Endothelial cell of umbilical vein (primary cell): ENCODE measurements at regions not wholly inside any gene's neighbourhood (a gene's known extent, or its start where the extent isn't known, plus 50 kb on each side); places are given as distances from the start of the nearest gene placed in this dataset.

Experiments
- BruUV-seq: library from RNA; stranded (reverse); fragments of 400-500 nt; replicated peaks from 2 replicates; lab custom pipeline; 2021; lab: Mats Ljungman, UMichigan
- CTCF ChIA-PET: fragments of 300-600, 350-600 bp; sonication (Branson Sonifier 250); formaldehyde crosslinking; loops from one replicate; lab custom pipeline; 2021; ENCODE audit warnings: antibody characterized with exemption, inconsistent platforms; lab: Charles Lee
- POLR2A ChIA-PET: fragments of 300-600, 350-600 bp; sonication (Branson Sonifier 250); formaldehyde crosslinking; loops from one replicate; lab custom pipeline; 2021; ENCODE audit warnings: antibody characterized with exemption, inconsistent platforms; lab: Charles Lee
- DNase-seq: peaks from one replicate; pipeline ENCODE4 v3.0.0-alpha.2; 2011; ENCODE audit warnings: low read depth, low spot score
- FAIRE-seq: peaks from 2 replicates; lab custom pipeline; 2011; peaks lifted over from hg19 to GRCh38; lab: Jason Lieb, UNC
- H2AFZ ChIP-seq: 2 replicates; pipeline ENCODE4 v1.6.0; 2012; ENCODE audit warnings: low read depth, low read length, control low read depth, inconsistent platforms
- H3K27ac ChIP-seq: 2 replicates; pipeline ENCODE4 v1.5.1; 2011; ENCODE audit warnings: low read depth, mild to moderate bottlenecking, control low read depth, low read length, moderate library complexity; ENCODE audit not compliant: insufficient read depth
- H3K27me3 ChIP-seq, 2 experiments: 2 replicates each; pipeline versions ENCODE4 v1.6.0 to v1.6.1; 2011; ENCODE audit warnings: low read length in 2 of 2, mixed read lengths in 1 of 2; ENCODE audit not compliant: control insufficient read depth in 2 of 2, insufficient read depth in 2 of 2
- H3K36me3 ChIP-seq, 2 experiments: 2 replicates in 1 of 2; 3 replicates in 1 of 2; pipeline ENCODE4 v1.5.1; 2011; ENCODE audit warnings: low read length in 2 of 2, mild to moderate bottlenecking in 1 of 2, moderate library complexity in 1 of 2; ENCODE audit not compliant: control insufficient read depth in 2 of 2, insufficient read depth in 2 of 2; ENCODE audit errors: extremely low read depth in 1 of 2
- H3K4me1 ChIP-seq: 3 replicates; pipeline ENCODE4 v1.5.1; 2011; ENCODE audit warnings: mild to moderate bottlenecking, low read length; ENCODE audit not compliant: control insufficient read depth, insufficient read depth; ENCODE audit errors: extremely low read depth
- H3K4me2 ChIP-seq: 2 replicates; pipeline ENCODE4 v1.6.1; 2011; ENCODE audit warnings: low read length, control low read depth, mixed read lengths; ENCODE audit not compliant: insufficient read depth
- H3K4me3 ChIP-seq, 3 experiments: fragments of 200-600 bp in 1 of 3; sonication (generic), shearing (Covaris generic) in 1 of 3; replicated peaks in 1 of 3; 2 replicates each; pipeline ENCODE4 v1.5.1; 2011 to 2016; ENCODE audit warnings: control low read depth in 3 of 3, low read length in 3 of 3, mild to moderate bottlenecking in 2 of 3, inconsistent platforms in 1 of 3, low read depth in 1 of 3, moderate library complexity in 1 of 3; ENCODE audit not compliant: insufficient read depth in 1 of 3
- H3K79me2 ChIP-seq: 2 replicates; pipeline ENCODE4 v1.6.0; 2012; ENCODE audit warnings: low read length, inconsistent platforms; ENCODE audit not compliant: control insufficient read depth, insufficient read depth
- H3K9ac ChIP-seq: replicated peaks from 2 replicates; pipeline ENCODE3; 2011; ENCODE audit warnings: low read length, control low read depth; ENCODE audit not compliant: insufficient read depth; ENCODE audit errors: extremely low read depth
- H3K9me1 ChIP-seq: replicated peaks from 3 replicates; pipeline ENCODE4 v1.6.0; 2011; ENCODE audit warnings: mild to moderate bottlenecking, low read length; ENCODE audit not compliant: control insufficient read depth, insufficient read depth; ENCODE audit errors: extremely low read depth
- H3K9me3 ChIP-seq: replicated peaks from 2 replicates; pipeline ENCODE4 v1.5.1; 2012; ENCODE audit warnings: low read length, inconsistent platforms; ENCODE audit not compliant: control insufficient read depth, insufficient read depth
- H4K20me1 ChIP-seq: replicated peaks from 2 replicates; pipeline ENCODE3; 2011; ENCODE audit warnings: mild to moderate bottlenecking, low read length; ENCODE audit not compliant: control insufficient read depth, insufficient read depth; ENCODE audit errors: extremely low read depth
- CTCF ChIP-seq, 2 donors: IDR thresholded peaks; 1 replicate in 1 of 2; 2 replicates in 1 of 2; pipeline ENCODE4 v1.5.1; 2011; ENCODE audit warnings: low read length in 2 of 2, mild to moderate bottlenecking in 2 of 2, moderate library complexity in 2 of 2, control low read depth in 1 of 2, inconsistent platforms in 1 of 2, low read depth in 1 of 2; ENCODE audit not compliant: insufficient read depth in 1 of 2; ENCODE audit errors: extremely low read depth in 1 of 2
- EZH2 ChIP-seq: IDR thresholded peaks from 2 replicates; pipeline ENCODE4 v1.6.1; 2012; ENCODE audit warnings: borderline replicate concordance, low read depth, mild to moderate bottlenecking, moderate library complexity, low read length, inconsistent platforms; ENCODE audit not compliant: severe bottlenecking
- FOS ChIP-seq: IDR thresholded peaks from 2 replicates; pipeline ENCODE4 v1.6.1; 2011; ENCODE audit warnings: mild to moderate bottlenecking, low read length, moderate library complexity, borderline replicate concordance; ENCODE audit not compliant: insufficient read depth
- GATA2 ChIP-seq: IDR thresholded peaks from 2 replicates; pipeline ENCODE4 v1.7.0; 2011; ENCODE audit warnings: low read depth, mild to moderate bottlenecking, moderate library complexity, mixed read lengths, low read length; ENCODE audit not compliant: insufficient read length, insufficient read depth
- JUN ChIP-seq: IDR thresholded peaks from 2 replicates; pipeline ENCODE4 v1.6.1; 2011; ENCODE audit warnings: borderline replicate concordance, low read depth; ENCODE audit not compliant: insufficient read length, insufficient read depth
- MAX ChIP-seq: IDR thresholded peaks from 2 replicates; pipeline ENCODE4 v1.6.1; 2011; ENCODE audit not compliant: insufficient read depth, insufficient read length
- MYC ChIP-seq: IDR thresholded peaks from one replicate; pipeline ENCODE4 v1.6.1; 2011; ENCODE audit warnings: mild to moderate bottlenecking, low read depth, low read length
- POLR2A ChIP-seq: IDR thresholded peaks from 2 replicates; pipeline ENCODE4 v1.6.1; 2012; ENCODE audit warnings: low read depth, mild to moderate bottlenecking, control low read depth, low read length
- POLR2AphosphoS5 ChIP-seq: IDR thresholded peaks from 2 replicates; pipeline ENCODE4 v1.6.1; 2012; ENCODE audit warnings: low read depth, mild to moderate bottlenecking, control low read depth, low read length, moderate library complexity; ENCODE audit not compliant: insufficient read depth
- dilution Hi-C: fragments of 300-500 bp; cut with MboI; formaldehyde crosslinking; loops from one replicate; pipeline ENCODE4 v1.15.0; 2019; ENCODE audit warnings: low sequenced_read_pairs; ENCODE audit not compliant: extremely low pct_ligation_motif_present
- intact Hi-C: fragments of 100-400 bp; cut with micrococcal nuclease; formaldehyde crosslinking; loops from one replicate; pipeline ENCODE4 v1.10.0; 2022

GRCh38 chr13:39106216-39107005 is 68.2 kb downstream of the NHLRC3 start:
- Histone ChIP-seq H3K9ac (no peak overlapping the region), H3K27ac (no peak overlapping the region), H3K36me3 (no peaks in the 10 kb centered on the region), H3K9me1 (no peaks in the 10 kb centered on the region), H3K27me3 (peaks cover 9 to 14% of the 10 kb centered on the region in 2 experiments), H3K4me2 (no peak overlapping the region), H4K20me1 (no peaks in the 10 kb centered on the region), H2AFZ (no peak overlapping the region), H3K9me3 (no peaks in the 10 kb centered on the region), H3K79me2 (no peaks in the 10 kb centered on the region), H3K4me1 (no peaks in the 10 kb centered on the region), H3K4me3 (no peak overlapping the region)
- TF ChIP-seq MAX: no peak
- TF ChIP-seq FOS: no peak
- TF ChIP-seq GATA2: no peak
- TF ChIP-seq MYC: no peak
- no peak for TF ChIP-seq CTCF (IDR thresholded peaks at IDR 0.05; ENCODE audit: extremely low read depth in 1 of 2, insufficient read depth in 1 of 2, low read depth in 1 of 2, low read length in 2 of 2)
- no peak for TF ChIP-seq POLR2A
- no peak for TF ChIP-seq POLR2AphosphoS5
- no peak for TF ChIP-seq EZH2
- no peak for TF ChIP-seq JUN
- no TSS peak for BruUV-seq
- intact Hi-C loops: no loop called here
- ChIA-PET POLR2A (no interaction called here), CTCF (interaction anchor here (0.6 to 1.7 kb wide), 4 partner anchors 17 to 510 kb away, joined by 3 to 10 read pairs (median 4); no protein-coding TSS in a partner anchor)
- dilution Hi-C loops: no loop called here
- no peak for DNase-seq
- FAIRE-seq: no peak
